ENCODE measurements at regions not wholly inside any gene's neighbourhood (a gene's known extent, or its start where the extent isn't known, plus 50 kb on each side); places are given as distances from the start of the nearest gene placed in this dataset.

- DNase-seq (ENCODE audit: extremely low read depth in 1 of 2, low read depth in 1 of 2) = no peak
Measured at GRCh38 chr2:239768031-239768790, 256.9 kb downstream of the NDUFA10 start.

DNA sequence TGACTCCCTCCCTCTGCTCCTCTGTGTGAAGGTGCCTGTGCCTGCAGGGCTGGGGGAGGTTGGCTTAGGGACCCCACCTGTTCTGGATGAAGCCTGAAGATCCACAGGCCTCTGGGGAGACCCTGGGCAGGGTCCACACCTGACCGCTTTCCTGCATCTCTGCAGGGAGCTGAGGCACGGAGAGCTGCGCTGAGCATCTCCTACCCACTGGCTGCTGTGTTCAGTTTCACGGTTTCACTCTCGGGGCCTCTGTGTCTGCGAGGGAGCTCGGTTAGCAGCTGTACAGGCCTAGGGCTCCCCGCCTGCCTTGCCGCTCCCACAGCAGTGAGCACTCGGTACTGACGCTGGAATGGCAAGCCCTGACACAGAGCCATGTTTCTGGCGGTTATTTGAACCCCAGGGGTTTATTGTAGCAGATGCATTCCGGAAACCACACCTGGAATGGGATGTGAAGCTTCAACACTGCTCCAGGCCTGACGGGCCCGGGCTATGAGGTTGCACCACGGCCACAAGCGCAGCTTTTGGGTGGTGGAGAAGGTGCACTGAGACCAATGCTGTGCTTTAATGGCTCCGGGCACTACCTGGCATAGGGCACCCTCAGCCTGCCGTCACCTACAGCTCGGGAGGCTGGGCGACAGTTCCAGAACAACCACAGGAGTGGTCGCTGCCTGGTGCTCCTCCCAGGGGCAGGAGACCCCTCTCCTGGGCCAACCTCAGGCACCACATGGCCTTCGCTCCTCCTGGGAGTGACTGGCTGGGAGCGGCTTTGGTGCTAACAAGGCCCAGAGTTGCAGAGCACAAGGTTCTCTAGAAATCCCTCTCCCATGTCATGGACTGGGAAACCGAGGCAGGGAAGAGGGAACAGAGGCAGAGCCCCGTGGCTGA is 257.9 kb downstream of the NDUFA10 start:
- no peak for DNase-seq (ENCODE audit: extremely low read depth in 1 of 2, low read depth in 1 of 2)

- no peak for DNase-seq (ENCODE audit: extremely low read depth in 1 of 2, low read depth in 1 of 2)
Measured at GRCh38 chr2:239765911-239766310, 259.2 kb downstream of the NDUFA10 start.

DNA sequence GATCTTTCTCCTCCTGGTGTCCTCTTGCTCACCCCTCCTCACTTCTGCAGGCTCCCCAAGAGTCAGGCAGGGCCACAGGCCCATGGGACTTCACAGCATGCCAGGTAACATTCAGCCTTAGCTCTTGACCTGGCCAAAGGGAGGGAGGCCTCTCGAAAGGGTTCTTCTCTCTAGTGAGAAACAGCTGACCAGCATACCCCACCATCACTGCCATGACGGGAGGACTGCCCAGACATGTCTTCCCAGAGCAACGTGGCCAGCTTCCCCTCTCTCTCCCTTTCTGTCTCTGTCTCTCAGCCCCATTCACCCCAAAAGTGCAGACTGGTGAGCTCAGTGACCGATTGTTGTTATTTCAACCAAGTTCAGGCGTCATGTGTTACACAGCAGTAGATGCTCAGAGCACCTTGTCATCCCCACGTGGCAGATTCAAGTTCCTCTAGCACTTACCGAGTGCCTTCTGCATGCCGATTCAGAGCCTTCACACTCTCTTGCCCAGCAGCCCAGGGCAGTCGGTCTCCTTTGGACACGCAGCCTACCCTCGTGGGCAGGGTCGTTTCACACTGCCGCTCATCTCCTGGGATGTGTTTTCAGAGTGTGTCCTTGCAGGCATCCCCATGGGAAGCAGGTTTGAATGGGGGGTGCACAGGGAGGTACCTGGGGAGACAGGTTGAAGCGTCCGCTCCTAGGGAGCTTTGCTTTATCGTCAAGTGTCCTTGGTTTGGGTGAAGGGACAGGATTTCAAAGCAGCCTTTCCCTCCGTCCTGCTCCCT is 259.9 kb downstream of the NDUFA10 start:
- no peak for DNase-seq (ENCODE audit: extremely low read depth in 1 of 2, low read depth in 1 of 2)

GRCh38 chr2:239763433-239764097 is 261.6 kb downstream of the NDUFA10 start:
- no peak for DNase-seq (ENCODE audit: extremely low read depth in 1 of 2, low read depth in 1 of 2)

- no peak for DNase-seq (ENCODE audit: extremely low read depth in 1 of 2, low read depth in 1 of 2)
Measured at GRCh38 chr2:239762655-239763269, 262.4 kb downstream of the NDUFA10 start.

GRCh38 chr2:239762106-239762505 is 263.0 kb downstream of the NDUFA10 start:
- DNase-seq (ENCODE audit: extremely low read depth in 1 of 2, low read depth in 1 of 2) = no peak

- no peak for DNase-seq (ENCODE audit: extremely low read depth in 1 of 2, low read depth in 1 of 2)
Measured at GRCh38 chr2:239760596-239760995, 264.5 kb downstream of the NDUFA10 start.

- no peak for DNase-seq (ENCODE audit: extremely low read depth in 1 of 2, low read depth in 1 of 2)
Measured at GRCh38 chr2:239758279-239758877, 266.8 kb downstream of the NDUFA10 start.

GRCh38 chr2:239756790-239757760 is 268.1 kb downstream of the NDUFA10 start:
- DNase-seq (ENCODE audit: extremely low read depth in 1 of 2, low read depth in 1 of 2) = no peak

- no peak for DNase-seq (ENCODE audit: extremely low read depth in 1 of 2, low read depth in 1 of 2)
Measured at GRCh38 chr2:239756031-239756789, 268.9 kb downstream of the NDUFA10 start.

DNA sequence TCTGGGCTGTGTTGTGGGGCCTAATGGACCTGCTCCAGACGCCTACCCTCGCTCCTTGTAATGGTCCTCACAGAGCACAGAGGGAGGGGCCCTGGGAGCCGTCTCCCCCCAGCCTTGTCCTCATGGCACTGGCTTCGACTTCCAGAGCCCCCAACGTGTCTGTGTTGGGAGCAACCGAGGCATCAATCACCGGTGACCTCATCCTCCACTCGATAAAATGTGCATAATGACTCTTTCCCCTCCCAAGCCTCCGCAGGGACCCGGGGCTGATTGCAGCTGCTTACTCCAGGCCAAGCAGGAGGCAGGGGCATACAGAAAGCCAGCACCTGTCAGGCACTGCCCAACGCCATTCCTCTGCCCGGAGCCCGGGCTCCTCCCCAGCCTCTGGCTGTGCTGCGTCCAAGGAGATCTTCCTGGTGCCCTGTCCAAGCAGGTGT is 271.7 kb downstream of the NDUFA10 start:
- no peak for DNase-seq (ENCODE audit: extremely low read depth in 1 of 2, low read depth in 1 of 2)

DNA sequence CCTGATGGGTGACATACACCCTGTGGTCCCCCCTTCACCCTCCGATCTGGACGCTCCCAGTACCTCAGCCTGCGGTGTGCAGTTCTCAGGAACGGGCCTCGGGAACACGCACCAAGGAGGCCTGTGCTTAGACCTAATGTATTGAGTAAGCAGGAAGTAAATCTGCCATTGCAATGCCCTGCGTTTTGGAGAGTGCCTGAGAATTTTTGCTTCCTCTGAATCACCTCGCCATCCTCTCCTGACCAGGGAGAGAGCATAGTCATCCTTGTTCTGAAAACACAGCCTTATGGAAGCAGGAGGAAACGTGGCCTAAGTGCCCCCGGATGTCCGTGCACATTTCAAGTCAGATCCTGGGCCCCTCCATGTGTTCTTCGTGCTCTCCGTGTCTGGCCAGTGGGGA is 272.2 kb downstream of the NDUFA10 start:
- no peak for DNase-seq (ENCODE audit: extremely low read depth in 1 of 2, low read depth in 1 of 2)

- no peak for DNase-seq (ENCODE audit: extremely low read depth in 1 of 2, low read depth in 1 of 2)
Measured at GRCh38 chr2:239751679-239752355, 273.3 kb downstream of the NDUFA10 start.

DNA sequence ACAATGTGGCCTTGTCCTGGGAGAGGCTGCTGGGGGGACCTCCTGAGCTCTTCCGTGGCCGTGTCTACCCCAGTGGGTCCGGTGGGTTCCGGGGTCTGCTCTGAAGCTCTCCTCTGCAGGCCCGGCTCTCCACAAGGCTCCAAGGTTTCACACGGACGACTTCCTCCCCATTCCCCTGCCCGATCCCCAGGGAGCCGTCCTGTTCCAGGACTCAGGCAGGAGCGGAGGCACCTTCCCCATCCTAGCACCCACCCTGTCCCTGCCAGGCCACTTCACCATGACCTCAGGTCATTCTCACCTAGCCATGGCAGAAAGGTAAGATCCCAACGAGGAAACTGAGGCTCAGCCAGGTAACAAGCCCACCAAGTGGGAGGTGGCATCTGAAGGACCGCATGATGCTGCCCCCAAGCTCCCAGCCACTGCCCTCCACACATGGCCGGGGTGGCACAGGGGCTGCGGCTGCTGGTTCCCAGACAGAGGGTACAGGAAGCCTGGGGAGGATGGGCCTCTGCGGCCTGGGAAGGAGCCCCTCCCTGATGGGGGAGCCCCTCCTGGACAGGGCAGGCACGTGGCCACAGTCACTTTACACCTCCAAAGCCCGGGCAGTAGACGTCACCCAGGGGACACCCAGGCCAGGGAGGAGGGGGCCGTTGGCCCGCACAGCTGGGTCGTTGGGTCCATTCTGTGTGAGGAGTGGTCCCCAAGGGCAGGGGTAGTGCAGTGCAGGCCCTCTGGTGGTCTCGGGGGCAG is 274.0 kb downstream of the NDUFA10 start:
- DNase-seq (ENCODE audit: extremely low read depth in 1 of 2, low read depth in 1 of 2) = no peak

DNA sequence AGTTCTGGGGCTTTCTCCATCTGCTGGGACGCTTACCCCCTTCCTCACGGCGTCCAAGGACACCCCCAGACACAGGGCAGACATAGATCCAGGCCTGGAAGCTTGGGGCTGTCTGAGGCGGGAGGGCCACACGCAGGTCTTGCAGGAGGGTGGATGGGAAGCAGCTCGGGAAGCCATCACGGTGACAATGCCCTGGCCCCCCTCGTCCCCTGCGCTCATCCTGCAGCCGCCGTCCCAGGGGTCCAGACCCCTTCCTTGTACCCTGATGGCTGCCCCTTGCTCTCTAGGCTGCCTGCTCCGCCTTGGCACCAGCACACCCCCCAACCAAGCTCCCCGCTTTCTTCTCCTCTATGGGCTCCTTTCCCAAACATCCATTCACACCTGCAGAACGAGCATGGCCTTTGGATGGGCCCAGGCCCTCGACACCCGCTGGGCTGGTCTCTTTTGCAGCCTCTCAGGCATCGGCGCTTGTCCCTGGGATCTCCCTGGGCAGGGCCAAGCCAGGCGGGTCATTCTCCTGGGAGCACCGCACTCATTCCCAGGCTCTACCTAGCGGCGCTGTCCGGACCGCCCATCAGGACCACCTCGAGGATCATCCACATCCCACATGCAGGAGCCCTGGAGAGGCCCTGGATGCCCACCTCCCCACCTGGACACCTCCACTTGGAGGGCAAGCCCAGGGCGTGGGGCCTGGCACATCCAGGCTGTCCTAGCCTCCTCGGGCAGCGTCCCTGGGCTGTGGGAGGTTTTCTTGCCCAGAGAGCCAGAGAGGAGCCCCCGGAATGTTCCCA is 274.9 kb downstream of the NDUFA10 start:
- no peak for DNase-seq (ENCODE audit: extremely low read depth in 1 of 2, low read depth in 1 of 2)

All from activated CD8-positive, alpha-beta memory T cell treated with anti-CD3 and anti-CD28 coated beads for 1 hour (primary cell).